Skeletal muscle cell (primary cell): ENCODE measurements at regions not wholly inside any gene's neighbourhood (a gene's known extent, or its start where the extent isn't known, plus 50 kb on each side); places are given as distances from the start of the nearest gene placed in this dataset.

ENCODE experiments used
- DNase-seq: peaks from one replicate; pipeline ENCODE4 v3.0.0-alpha.2; 2010; ENCODE audit warnings: low read depth
- H3K4me3 ChIP-seq: 2 replicates; pipeline ENCODE4 v1.5.1; 2011; ENCODE audit warnings: low read depth, mild to moderate bottlenecking, control low read depth, low read length, moderate library complexity

DNA sequence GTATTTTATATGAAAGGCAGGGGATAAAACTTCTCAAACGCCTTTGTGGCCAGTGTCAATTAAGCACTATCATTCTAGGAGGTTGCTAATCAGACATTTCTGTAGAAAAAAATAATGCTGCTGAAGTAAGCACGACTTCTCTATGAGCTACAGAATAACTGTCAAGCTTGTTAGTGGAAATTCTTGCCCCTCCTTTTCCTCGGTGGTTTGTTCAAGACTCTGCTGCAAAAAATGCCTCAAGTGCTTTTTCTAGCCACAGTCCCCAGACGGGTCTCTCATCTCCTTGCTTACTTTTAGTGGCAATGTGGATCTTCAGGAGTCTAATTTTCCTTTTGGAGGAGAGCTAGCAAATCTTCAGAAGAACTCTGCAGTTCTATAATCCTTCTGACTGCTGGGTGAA is 452.0 kb downstream of the FUT8 start:
- DNase-seq, result no peak
- H3K4me3 ChIP-seq, result no peak overlapping the region

GRCh38 chr14:65864984-65865383 is 452.5 kb downstream of the FUT8 start:
- DNase-seq, result no peak
- H3K4me3 ChIP-seq, result no peak overlapping the region

DNA sequence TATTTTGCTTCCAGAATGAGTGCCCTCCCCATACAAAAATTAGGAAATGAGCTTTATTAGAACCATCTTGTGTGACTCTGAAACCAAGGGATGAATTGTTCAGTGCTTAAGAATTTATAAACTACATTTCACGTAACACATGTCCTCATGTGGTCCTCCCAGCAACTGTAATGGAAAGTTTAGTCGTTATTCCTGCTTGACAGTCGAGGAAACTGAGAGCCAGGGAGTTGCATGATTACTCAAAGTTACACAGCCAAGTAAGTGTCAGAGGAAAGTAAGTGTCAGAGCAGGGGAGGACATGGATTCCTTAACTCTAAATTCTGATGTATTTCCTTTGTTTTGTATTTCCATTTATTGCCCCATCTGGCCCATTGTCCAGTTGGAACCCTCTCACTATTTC is 453.9 kb downstream of the FUT8 start:
- no peak overlapping the region for H3K4me3 ChIP-seq
- DNase-seq, result no peak

GRCh38 chr14:65866886-65867285 is 454.4 kb downstream of the FUT8 start:
- H3K4me3 ChIP-seq, result no peak overlapping the region
- no peak for DNase-seq

- no peak for DNase-seq
- no peak overlapping the region for H3K4me3 ChIP-seq
Measured at GRCh38 chr14:65867333-65867732, 454.8 kb downstream of the FUT8 start.

DNA sequence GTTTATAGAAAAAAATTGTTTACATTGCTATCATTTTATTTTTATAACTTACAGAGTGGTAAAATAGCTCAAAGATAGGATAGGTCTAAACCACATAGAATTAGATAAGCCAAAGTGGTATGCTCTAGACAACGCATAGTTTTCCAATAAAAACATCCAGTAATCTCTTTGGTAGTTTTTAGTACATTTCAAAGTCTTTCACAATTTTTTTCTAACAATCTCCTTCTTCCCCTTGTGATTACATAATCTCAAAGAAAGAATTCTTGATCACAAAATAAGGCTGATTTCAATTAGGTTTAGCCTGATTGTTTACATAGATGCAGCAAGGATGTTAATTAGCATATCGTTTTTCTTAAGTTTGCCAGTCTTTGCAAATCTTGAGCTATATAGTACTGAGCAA is 460.0 kb downstream of the FUT8 start:
- H3K4me3 ChIP-seq, result no peak overlapping the region
- DNase-seq, result no peak

DNA sequence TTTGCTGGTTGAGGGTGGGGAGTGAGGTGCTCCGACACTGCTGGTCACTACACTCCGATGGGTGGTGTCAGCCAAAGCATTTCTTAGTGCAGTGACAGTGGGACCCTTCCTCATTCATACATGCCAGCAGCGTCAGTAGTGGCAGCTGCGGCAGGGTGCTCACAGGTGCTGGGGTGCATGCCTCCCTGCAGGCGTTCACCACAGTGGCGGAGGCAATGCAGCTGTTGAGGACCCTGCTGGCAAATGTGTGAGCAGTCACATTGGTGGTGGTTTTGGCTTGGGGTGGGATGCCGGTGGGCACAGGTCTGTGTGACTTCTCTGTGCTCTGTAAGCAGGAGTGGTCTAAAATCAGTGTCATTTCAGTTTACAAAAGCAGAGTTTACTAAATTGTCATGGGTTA is 464.6 kb downstream of the FUT8 start:
- no peak for DNase-seq

GRCh38 chr14:65877624-65878023 is 465.1 kb downstream of the FUT8 start:
- H3K4me3 ChIP-seq, result no peak overlapping the region
- DNase-seq, result no peak

More for the DNA sequence above, 464.6 kb downstream of the FUT8 start:
- H3K4me3 ChIP-seq, result no peak overlapping the region

GRCh38 chr14:65878586-65878985 is 466.1 kb downstream of the FUT8 start:
- H3K4me3 ChIP-seq, result no peak overlapping the region
- no peak for DNase-seq

DNA sequence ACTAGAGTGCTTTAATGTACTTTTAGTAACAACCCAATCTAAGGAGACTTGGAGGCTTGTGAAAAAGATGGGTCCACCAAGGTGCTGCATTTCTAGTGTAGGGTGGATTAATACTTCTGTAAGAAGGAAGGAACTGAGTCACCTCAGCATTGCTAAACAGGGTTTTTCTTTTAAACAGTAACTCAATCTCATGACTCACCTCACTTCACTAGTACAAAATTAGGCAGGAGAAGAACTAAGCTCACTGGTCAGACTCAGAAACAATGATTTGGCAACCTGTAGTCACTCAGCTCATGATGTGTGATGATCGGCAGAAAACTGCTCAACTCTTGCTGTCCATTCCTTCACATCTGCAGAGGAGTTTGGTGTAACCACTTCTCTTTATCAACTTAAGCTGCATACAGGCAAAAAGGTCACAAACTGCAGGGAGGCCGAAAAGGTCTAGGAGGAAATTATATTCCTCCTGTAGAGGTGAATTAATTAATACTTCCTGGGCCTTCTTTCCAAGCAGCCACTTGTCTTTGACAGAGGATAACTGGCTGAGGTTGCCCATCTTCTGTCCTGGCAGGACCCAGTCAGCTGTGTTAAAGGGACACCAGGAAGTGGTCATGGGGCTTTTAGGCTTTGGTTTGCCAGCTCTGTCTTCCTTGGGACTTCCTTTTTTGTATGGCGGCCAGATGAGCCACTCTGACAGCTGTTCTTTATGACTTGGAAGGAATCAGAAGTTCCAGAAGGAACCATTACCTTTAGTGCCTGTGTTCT is 466.9 kb downstream of the FUT8 start:
- DNase-seq, result peak; percentile 33
- H3K4me3 ChIP-seq, result no peak overlapping the region

DNA sequence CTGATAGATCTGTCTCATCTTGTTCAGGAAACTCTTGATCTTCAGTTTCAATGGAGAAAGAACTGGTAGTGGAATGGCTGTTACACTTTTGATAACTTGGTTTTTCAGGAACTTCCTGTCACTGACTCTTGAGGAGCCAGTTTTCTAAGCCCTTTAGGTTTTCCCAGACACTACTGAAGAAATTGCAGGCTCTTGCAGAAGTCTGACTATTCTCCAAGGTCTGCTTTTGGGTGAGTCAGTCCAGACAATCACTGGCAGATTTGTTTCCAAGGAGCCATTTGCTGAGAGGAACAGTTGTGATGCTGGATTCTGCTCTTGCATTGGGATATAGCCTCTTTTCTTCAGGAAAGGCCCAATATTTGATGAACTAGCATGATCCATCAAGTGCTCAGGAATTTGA is 468.0 kb downstream of the FUT8 start:
- no peak overlapping the region for H3K4me3 ChIP-seq
- DNase-seq, result peak; percentile 4

DNA sequence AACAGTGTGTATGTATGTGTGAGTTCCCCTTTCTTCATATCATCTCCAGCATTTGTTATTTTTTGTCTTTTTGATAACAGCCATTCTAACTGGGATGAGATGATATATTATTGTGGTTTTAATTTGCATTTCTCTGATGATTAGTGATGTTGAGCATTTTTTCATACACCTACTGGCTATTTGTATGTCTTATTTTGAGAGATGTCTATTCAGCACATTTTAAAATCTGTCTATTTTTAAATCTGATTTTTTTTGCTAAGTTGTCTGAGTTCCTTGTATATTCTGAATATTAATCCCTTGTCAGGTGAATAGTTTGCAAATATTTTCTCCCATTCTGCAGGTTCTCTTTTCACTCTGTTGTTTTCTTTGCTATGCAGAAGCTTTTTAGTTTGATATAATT is 469.1 kb downstream of the FUT8 start:
- no peak for DNase-seq
- no peak overlapping the region for H3K4me3 ChIP-seq

- DNase-seq, result no peak
- no peak overlapping the region for H3K4me3 ChIP-seq
Measured at GRCh38 chr14:65888677-65889076, 476.1 kb downstream of the FUT8 start.

GRCh38 chr14:65892315-65892714 is 479.8 kb downstream of the FUT8 start:
- H3K4me3 ChIP-seq, result no peak overlapping the region
- DNase-seq, result no peak

DNA sequence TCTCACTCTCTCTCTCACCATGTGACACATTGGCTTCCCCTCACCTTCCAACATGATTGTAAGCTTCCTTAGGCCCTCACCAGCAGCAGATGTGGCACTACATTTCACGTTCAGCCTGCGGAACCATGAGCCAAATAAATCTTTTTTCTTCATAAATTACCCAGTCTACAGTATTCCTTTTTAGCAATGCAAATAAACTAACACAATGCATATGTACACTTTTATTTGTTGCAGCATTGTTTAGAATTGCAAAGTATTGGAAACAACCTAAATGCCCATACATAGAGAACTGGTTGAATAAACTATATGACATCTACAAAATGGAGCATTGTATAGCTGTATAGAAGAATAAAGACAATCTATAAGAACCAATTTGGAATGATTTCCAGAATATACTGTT is 487.6 kb downstream of the FUT8 start:
- no peak for DNase-seq
- H3K4me3 ChIP-seq, result no peak overlapping the region

GRCh38 chr14:65901595-65901994 is 489.1 kb downstream of the FUT8 start:
- no peak overlapping the region for H3K4me3 ChIP-seq
- DNase-seq, result no peak

GRCh38 chr14:65904988-65905387 is 492.5 kb downstream of the FUT8 start:
- H3K4me3 ChIP-seq, result no peak overlapping the region
- DNase-seq, result no peak

- no peak for DNase-seq
- H3K4me3 ChIP-seq, result no peak overlapping the region
Measured at GRCh38 chr14:65906344-65906743, 493.8 kb downstream of the FUT8 start.

DNA sequence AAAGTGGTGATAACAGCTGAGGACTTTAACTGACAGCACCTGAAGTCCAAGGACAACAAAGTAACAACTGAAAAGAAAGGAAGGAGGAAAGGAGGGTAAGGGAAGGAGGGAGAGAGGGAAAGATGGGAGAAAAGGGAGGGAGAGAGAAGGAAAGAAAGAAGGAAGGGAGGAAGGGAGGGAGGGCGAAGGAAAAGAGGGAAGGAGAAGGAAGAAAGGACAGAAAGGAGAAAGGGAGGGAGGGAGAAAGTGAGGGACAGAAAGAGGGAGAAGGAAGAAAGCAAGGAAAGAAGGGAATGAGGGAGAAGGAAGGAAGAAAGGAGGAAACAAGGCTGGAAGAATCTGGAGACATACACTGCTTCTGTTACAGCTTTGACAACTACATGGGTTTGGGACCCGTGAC is 494.4 kb downstream of the FUT8 start:
- no peak overlapping the region for H3K4me3 ChIP-seq
- no peak for DNase-seq

- no peak overlapping the region for H3K4me3 ChIP-seq
- DNase-seq, result peak; percentile 4
Measured at GRCh38 chr14:65910108-65910786, 497.7 kb downstream of the FUT8 start.

DNA sequence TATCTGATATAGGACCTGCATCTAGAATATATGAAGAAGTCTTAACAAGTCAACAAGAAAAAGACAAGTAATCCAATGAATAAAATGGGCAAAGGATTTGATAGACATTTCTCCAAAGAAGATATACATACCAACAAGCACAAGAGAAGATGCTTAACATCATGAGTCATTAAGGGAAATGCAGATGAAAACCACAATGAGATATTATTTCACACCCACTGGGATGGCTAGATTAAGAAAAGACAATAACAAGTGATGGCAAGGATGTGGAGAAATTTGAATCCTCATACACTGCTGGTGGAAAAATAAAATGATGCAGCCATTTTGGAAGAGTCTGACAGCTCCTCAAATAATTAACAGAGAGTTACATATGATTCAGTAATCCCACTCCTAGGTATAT is 502.6 kb downstream of the FUT8 start:
- no peak overlapping the region for H3K4me3 ChIP-seq
- no peak for DNase-seq
